Spleen (tissue), 7 donors: ENCODE measurements at regions not wholly inside any gene's neighbourhood (a gene's known extent, or its start where the extent isn't known, plus 50 kb on each side); places are given as distances from the start of the nearest gene placed in this dataset.

ENCODE experiments used
- POLR2A ChIP-seq, 3 donors: fragments of 450-650 bp; IDR thresholded peaks; one replicate each; pipeline ENCODE4 v1.5.1; 2017; ENCODE audit warnings: antibody characterized with exemption in 3 of 3, mild to moderate bottlenecking in 1 of 3
- POLR2AphosphoS5 ChIP-seq, 3 donors: sonication (generic); formaldehyde crosslinking; IDR thresholded peaks; one replicate each; pipeline ENCODE4 v1.5.1; 2017; ENCODE audit warnings: antibody characterized with exemption in 3 of 3
- TF ChIP-seq, protein P1 (sequence below), 11 experiments: fragments of 200-600 bp in 7 of 11; fragments of 450-650 bp in 4 of 11; sonication (generic) in 4 of 11; IDR thresholded peaks in 8 of 11; conservative IDR thresholded peaks in 3 of 11; 1 replicate in 7 of 11; 2 replicates in 4 of 11; pipeline versions ENCODE4 v1.4.0 to v1.8.0; 2016 to 2021; ENCODE audit warnings: antibody characterized with exemption in 11 of 11, inconsistent platforms in 4 of 11, mild to moderate bottlenecking in 1 of 11
- donor health status: DM: no; HTN: no; CAD: no; lungs with moderate emphysema.
- donor health status: DM: no; HTN: no; CAD: no.
- donor health status: DM: no; HTN: no; CAD: no.

GRCh38 chr7:128146052-128146451, 95.0 kb upstream of the LEP start:
- TF ChIP-seq, protein P1, sequence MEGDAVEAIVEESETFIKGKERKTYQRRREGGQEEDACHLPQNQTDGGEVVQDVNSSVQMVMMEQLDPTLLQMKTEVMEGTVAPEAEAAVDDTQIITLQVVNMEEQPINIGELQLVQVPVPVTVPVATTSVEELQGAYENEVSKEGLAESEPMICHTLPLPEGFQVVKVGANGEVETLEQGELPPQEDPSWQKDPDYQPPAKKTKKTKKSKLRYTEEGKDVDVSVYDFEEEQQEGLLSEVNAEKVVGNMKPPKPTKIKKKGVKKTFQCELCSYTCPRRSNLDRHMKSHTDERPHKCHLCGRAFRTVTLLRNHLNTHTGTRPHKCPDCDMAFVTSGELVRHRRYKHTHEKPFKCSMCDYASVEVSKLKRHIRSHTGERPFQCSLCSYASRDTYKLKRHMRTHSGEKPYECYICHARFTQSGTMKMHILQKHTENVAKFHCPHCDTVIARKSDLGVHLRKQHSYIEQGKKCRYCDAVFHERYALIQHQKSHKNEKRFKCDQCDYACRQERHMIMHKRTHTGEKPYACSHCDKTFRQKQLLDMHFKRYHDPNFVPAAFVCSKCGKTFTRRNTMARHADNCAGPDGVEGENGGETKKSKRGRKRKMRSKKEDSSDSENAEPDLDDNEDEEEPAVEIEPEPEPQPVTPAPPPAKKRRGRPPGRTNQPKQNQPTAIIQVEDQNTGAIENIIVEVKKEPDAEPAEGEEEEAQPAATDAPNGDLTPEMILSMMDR (IDR thresholded peaks at IDR 0.05 in 8 of 11, conservative IDR thresholded peaks at IDR 0.05 in 3 of 11) = no peak
- TF ChIP-seq POLR2A (IDR thresholded peaks at IDR 0.05) = no peak
- no peak for TF ChIP-seq POLR2AphosphoS5 (IDR thresholded peaks at IDR 0.05)
